HFFc6 (cell line): ENCODE measurements at regions not wholly inside any gene's neighbourhood (a gene's known extent, or its start where the extent isn't known, plus 50 kb on each side); places are given as distances from the start of the nearest gene placed in this dataset.
"Not testable (repeated sequence)": the region's sequence is repeated elsewhere in the genome, so short reads cannot be mapped to it uniquely, and the experiment has no call there.

Experiments
- DNase-seq: peaks from one replicate; pipeline ENCODE4 v3.0.0-alpha.2; 2018
- H3K27ac Mint-ChIP-seq: 2 replicates; pipeline ENCODE4 v1.8.0; 2020; ENCODE audit warnings: mild to moderate bottlenecking, mixed read lengths
- H3K27me3 Mint-ChIP-seq: 2 replicates; pipeline ENCODE4 v1.8.0; 2021; ENCODE audit warnings: mild to moderate bottlenecking, moderate library complexity, mixed read lengths; ENCODE audit not compliant: insufficient read depth
- H3K36me3 Mint-ChIP-seq: 2 replicates; pipeline ENCODE4 v1.8.0; 2021; ENCODE audit warnings: low read depth, mixed read lengths
- H3K4me1 Mint-ChIP-seq: 2 replicates; pipeline ENCODE4 v1.8.0; 2020; ENCODE audit warnings: low read depth, mixed read lengths
- H3K4me3 Mint-ChIP-seq: 2 replicates; pipeline ENCODE4 v1.8.0; 2020; ENCODE audit warnings: mild to moderate bottlenecking, moderate library complexity, mixed read lengths
- H3K9me3 Mint-ChIP-seq: 2 replicates; pipeline ENCODE4 v1.8.0; 2020; ENCODE audit warnings: mild to moderate bottlenecking, mixed read lengths
- TF ChIP-seq, protein P1 (sequence below): fragments of 200-600 bp; sonication (generic); IDR thresholded peaks from 2 replicates; pipeline ENCODE4 v1.5.0; 2021; ENCODE audit warnings: antibody characterized with exemption, mild to moderate bottlenecking

DNA sequence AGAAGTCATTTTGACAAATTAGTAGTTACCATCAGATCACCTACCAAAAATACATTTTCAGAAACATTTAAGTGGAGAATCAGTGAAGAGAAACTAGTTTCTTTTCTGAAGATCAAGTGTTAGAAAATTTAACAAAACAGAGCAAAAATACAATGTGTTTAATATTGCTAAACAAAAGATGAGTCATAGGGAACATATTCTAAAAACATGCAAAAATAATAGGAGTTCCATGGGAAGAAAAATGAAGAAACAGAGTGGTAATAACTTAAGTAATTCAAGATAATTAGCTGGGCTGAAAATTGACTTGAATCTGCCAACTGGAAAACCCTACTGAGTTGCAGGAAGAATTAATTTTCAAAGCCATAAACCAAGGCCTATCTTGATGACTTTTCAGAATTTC is 111.5 kb upstream of the KITLG start:
- no peak overlapping the region for H3K4me3 Mint-ChIP-seq
- no peak for DNase-seq

DNA sequence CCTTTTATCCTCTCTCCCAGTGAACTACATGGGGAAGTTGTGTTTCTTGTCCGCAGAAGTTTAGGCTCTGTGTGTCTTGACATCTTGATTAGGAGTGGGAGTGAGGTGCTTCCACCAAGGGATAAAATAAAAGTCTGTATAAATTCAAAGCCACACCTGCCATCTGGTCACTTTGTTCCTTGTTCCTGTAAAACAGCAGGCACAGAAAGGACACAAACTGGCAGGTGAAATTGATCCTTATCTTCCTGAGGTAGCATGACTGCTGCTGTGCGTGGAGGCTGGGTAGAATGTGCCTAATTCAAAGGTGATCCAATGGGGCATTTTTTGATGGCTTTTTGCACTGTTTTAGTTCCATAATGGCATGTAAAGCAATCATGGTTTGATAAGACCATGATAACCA is 104.3 kb upstream of the KITLG start:
- TF ChIP-seq, protein P1, sequence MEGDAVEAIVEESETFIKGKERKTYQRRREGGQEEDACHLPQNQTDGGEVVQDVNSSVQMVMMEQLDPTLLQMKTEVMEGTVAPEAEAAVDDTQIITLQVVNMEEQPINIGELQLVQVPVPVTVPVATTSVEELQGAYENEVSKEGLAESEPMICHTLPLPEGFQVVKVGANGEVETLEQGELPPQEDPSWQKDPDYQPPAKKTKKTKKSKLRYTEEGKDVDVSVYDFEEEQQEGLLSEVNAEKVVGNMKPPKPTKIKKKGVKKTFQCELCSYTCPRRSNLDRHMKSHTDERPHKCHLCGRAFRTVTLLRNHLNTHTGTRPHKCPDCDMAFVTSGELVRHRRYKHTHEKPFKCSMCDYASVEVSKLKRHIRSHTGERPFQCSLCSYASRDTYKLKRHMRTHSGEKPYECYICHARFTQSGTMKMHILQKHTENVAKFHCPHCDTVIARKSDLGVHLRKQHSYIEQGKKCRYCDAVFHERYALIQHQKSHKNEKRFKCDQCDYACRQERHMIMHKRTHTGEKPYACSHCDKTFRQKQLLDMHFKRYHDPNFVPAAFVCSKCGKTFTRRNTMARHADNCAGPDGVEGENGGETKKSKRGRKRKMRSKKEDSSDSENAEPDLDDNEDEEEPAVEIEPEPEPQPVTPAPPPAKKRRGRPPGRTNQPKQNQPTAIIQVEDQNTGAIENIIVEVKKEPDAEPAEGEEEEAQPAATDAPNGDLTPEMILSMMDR: no peak
- H3K27ac Mint-ChIP-seq: no peak overlapping the region

More for the DNA sequence above, 111.5 kb upstream of the KITLG start:
- no peak overlapping the region for H3K27ac Mint-ChIP-seq
- H3K9me3 Mint-ChIP-seq: peaks cover 9% of the 10 kb centered on the region
- H3K27me3 Mint-ChIP-seq: no peaks in the 10 kb centered on the region
- TF ChIP-seq, protein P1: no peak
- H3K36me3 Mint-ChIP-seq: peaks cover 10% of the 10 kb centered on the region
- H3K4me1 Mint-ChIP-seq: peaks cover 12% of the 10 kb centered on the region

DNA sequence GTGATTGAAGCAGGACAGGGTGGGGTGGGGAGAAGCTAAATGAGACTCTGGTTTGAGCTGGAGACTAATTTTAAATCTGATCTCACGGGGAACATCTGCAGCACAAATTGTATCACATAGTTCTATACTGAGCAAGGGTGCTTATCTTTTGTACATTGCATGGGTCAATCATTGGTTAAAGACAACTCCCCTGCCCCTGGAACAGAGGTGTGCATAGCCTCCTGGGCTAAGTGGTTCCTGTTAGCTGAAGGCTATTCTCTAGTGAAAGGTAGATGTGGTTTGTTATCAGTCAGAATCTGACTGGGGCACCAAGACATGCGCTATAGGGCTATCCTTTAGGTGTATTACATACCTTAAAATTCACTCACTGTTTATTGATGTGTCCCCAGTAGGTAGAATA is 103.9 kb upstream of the KITLG start:
- Mint-ChIP-seq H3K4me1 (no peaks in the 10 kb centered on the region), H3K4me3 (no peak overlapping the region), H3K36me3 (no peaks in the 10 kb centered on the region), H3K9me3 (no peaks in the 10 kb centered on the region), H3K27me3 (no peaks in the 10 kb centered on the region), H3K27ac (no peak overlapping the region)
- TF ChIP-seq, protein P1: no peak
- DNase-seq: no peak

More for the DNA sequence above, 104.3 kb upstream of the KITLG start:
- no peaks in the 10 kb centered on the region for H3K36me3 Mint-ChIP-seq
- H3K4me1 Mint-ChIP-seq: no peaks in the 10 kb centered on the region
- no peak for DNase-seq
- H3K9me3 Mint-ChIP-seq: no peaks in the 10 kb centered on the region
- H3K27me3 Mint-ChIP-seq: no peaks in the 10 kb centered on the region
- no peak overlapping the region for H3K4me3 Mint-ChIP-seq

DNA sequence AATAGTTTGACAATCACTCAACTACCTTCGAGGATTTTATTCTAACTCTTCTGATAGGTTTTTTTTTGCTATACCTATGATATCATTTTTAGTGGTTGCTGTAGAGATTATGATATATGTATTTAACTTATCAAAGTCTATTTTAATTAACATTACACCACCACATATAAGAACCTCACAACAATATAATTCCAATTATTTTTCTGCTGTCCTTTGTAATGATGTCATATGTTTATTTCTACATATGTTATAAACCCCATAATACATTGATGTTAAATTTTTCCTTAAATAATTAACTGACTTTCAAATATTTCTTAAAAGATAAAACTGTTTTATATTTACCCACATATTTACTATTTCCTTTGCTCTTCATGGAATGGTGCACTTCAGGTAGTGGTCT is 103.4 kb upstream of the KITLG start:
- no peaks in the 10 kb centered on the region for H3K36me3 Mint-ChIP-seq
- no peak for DNase-seq
- no peaks in the 10 kb centered on the region for H3K27me3 Mint-ChIP-seq
- TF ChIP-seq, protein P1: no peak
- H3K27ac Mint-ChIP-seq: no peak overlapping the region
- no peaks in the 10 kb centered on the region for H3K4me1 Mint-ChIP-seq
- H3K9me3 Mint-ChIP-seq: no peaks in the 10 kb centered on the region
- no peak overlapping the region for H3K4me3 Mint-ChIP-seq

DNA sequence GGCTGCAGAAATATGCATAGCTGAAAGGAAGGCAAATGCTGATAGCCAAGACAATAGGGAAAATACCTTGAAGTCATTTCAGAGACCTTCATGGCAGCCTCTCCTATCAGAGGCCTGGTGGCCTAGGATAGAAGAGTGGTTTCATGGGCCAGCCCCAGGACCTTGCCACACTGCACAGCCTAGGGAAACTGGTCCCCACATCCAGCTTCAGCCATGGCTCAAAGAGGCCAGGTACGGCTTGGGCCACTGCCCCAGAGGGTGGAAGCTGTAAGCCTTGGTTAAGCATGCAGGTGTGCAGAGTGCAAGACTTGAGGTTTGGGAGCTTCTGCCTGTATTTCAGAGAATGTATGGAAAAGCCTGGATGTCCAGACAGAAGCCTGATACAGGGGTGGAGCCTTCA is 101.0 kb upstream of the KITLG start:
- no peaks in the 10 kb centered on the region for H3K9me3 Mint-ChIP-seq
- no peak overlapping the region for H3K27ac Mint-ChIP-seq
- H3K4me1 Mint-ChIP-seq: no peaks in the 10 kb centered on the region
- no peaks in the 10 kb centered on the region for H3K36me3 Mint-ChIP-seq
- no peaks in the 10 kb centered on the region for H3K27me3 Mint-ChIP-seq
- no peak for DNase-seq
- H3K4me3 Mint-ChIP-seq: no peak overlapping the region
- TF ChIP-seq, protein P1: no peak

DNA sequence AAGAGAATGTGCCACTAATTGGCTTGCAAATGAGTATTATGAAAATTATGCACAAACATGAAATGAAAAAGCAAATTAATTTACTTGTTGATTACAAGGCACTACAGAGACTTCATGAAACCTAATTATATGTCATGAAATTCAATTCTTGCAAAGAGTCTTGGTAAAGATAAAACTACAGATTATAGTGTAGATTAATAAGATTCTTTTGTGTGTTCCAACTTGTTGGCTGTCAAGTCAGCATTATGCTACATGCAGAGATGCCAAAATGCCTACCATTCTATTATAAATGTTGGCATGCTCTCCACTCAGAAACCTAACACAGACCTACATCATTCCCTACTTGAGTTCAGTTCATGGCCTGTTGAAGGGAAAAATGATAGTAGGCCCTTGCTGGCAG is 97.2 kb upstream of the KITLG start:
- H3K4me1 Mint-ChIP-seq: no peaks in the 10 kb centered on the region

DNA sequence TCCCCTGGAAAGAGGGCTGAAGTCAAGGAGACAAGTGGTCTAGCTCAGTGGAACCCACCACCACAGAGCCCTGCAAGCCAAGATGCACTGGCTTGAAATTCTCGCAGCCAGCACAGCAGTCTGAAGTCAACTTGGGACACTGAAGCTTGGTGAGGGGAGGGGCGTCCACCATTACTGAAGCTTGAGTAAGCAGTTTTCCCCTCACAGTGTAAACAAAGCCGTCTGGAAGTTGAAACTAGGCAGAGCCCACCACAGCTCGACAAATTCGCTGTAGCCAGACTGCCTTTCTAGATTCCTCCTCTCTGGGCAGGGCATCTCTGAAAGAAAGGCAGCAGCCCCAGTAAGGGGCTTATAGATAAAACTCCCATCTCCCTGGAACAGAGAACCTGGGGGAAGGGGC is 87.3 kb upstream of the KITLG start:
- H3K27ac Mint-ChIP-seq, H3K4me3 Mint-ChIP-seq, DNase-seq, H3K27me3 Mint-ChIP-seq, H3K9me3 Mint-ChIP-seq, H3K36me3 Mint-ChIP-seq, H3K4me1 Mint-ChIP-seq: not testable (repeated sequence)

More for the DNA sequence above, 97.2 kb upstream of the KITLG start:
- Mint-ChIP-seq H3K27ac (no peak overlapping the region), H3K4me3 (no peak overlapping the region), H3K27me3 (no peaks in the 10 kb centered on the region), H3K9me3 (no peaks in the 10 kb centered on the region), H3K36me3 (no peaks in the 10 kb centered on the region)
- TF ChIP-seq, protein P1: no peak
- no peak for DNase-seq
